HL-60 (cell line): ENCODE measurements at regions not wholly inside any gene's neighbourhood (a gene's known extent, or its start where the extent isn't known, plus 50 kb on each side); places are given as distances from the start of the nearest gene placed in this dataset.

Experiments
- DNase-seq, 2 experiments: peaks; one replicate each; pipeline ENCODE4 v3.0.0-alpha.2; 2010 to 2020; ENCODE audit warnings: low read depth in 1 of 2, low spot score in 1 of 2
- H3K27ac ChIP-seq: fragments of 250-450 bp; sonication (Bioruptor Pico); replicated peaks from 2 replicates; pipeline ENCODE4 v1.5.1; 2020; ENCODE audit warnings: mild to moderate bottlenecking, moderate library complexity
- H3K27me3 ChIP-seq: fragments of 250-450 bp; sonication (Bioruptor Pico); 2 replicates; pipeline ENCODE4 v1.5.1; 2021; ENCODE audit warnings: mild to moderate bottlenecking, moderate library complexity; ENCODE audit not compliant: insufficient read depth, poor library complexity, severe bottlenecking
- H3K4me3 ChIP-seq: replicated peaks from 2 replicates; pipeline ENCODE4 v1.5.1; 2011; ENCODE audit warnings: mild to moderate bottlenecking, control low read depth, low read length; ENCODE audit not compliant: insufficient read depth
- GABPA ChIP-seq: IDR thresholded peaks from 2 replicates; pipeline ENCODE4 v1.6.1; 2012; ENCODE audit warnings: low read depth
- POLR2AphosphoS5 ChIP-seq: IDR thresholded peaks from 2 replicates; pipeline ENCODE4 v1.6.1; 2012; ENCODE audit warnings: low read depth
- SPI1 ChIP-seq: IDR thresholded peaks from 2 replicates; pipeline ENCODE4 v1.6.1; 2012; ENCODE audit warnings: low read depth, mild to moderate bottlenecking, borderline replicate concordance
- TF ChIP-seq, protein P1 (sequence below): IDR thresholded peaks from 2 replicates; pipeline ENCODE4 v1.6.1; 2012; ENCODE audit warnings: low read depth; ENCODE audit not compliant: insufficient replicate concordance
- TF ChIP-seq, protein P2 (sequence below): IDR thresholded peaks from one replicate; pipeline ENCODE4 v1.5.1; 2011; ENCODE audit warnings: low read length, control low read depth, inconsistent platforms; ENCODE audit not compliant: insufficient read depth

DNA sequence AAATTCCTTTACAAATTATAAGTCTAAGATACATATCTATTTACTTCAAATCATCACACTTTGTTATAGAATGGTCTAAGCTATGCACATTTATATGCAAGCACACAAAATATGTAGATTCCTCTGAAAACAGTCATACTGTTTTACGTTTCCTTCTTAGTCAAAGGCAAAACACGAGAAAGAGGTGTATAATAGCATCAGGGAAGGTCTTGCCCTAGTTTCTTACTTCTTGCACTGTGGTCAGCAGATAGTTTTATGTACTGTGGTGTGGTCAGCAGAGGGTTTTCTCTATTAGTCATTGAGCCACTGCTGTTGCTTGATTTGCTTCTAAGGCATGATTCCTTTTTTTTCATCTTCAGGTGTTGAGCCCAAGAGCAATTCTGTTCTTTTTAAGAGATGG lies 117.7 kb downstream of the ADAM29 start:
- TF ChIP-seq, protein P1, sequence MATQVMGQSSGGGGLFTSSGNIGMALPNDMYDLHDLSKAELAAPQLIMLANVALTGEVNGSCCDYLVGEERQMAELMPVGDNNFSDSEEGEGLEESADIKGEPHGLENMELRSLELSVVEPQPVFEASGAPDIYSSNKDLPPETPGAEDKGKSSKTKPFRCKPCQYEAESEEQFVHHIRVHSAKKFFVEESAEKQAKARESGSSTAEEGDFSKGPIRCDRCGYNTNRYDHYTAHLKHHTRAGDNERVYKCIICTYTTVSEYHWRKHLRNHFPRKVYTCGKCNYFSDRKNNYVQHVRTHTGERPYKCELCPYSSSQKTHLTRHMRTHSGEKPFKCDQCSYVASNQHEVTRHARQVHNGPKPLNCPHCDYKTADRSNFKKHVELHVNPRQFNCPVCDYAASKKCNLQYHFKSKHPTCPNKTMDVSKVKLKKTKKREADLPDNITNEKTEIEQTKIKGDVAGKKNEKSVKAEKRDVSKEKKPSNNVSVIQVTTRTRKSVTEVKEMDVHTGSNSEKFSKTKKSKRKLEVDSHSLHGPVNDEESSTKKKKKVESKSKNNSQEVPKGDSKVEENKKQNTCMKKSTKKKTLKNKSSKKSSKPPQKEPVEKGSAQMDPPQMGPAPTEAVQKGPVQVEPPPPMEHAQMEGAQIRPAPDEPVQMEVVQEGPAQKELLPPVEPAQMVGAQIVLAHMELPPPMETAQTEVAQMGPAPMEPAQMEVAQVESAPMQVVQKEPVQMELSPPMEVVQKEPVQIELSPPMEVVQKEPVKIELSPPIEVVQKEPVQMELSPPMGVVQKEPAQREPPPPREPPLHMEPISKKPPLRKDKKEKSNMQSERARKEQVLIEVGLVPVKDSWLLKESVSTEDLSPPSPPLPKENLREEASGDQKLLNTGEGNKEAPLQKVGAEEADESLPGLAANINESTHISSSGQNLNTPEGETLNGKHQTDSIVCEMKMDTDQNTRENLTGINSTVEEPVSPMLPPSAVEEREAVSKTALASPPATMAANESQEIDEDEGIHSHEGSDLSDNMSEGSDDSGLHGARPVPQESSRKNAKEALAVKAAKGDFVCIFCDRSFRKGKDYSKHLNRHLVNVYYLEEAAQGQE, result no peak
- TF ChIP-seq GABPA, result no peak
- TF ChIP-seq SPI1, result no peak
- no peak for DNase-seq
- H3K27me3 ChIP-seq, result no peaks in the 10 kb centered on the region
- H3K4me3 ChIP-seq, result no peak overlapping the region
- H3K27ac ChIP-seq, result no peak overlapping the region

DNA sequence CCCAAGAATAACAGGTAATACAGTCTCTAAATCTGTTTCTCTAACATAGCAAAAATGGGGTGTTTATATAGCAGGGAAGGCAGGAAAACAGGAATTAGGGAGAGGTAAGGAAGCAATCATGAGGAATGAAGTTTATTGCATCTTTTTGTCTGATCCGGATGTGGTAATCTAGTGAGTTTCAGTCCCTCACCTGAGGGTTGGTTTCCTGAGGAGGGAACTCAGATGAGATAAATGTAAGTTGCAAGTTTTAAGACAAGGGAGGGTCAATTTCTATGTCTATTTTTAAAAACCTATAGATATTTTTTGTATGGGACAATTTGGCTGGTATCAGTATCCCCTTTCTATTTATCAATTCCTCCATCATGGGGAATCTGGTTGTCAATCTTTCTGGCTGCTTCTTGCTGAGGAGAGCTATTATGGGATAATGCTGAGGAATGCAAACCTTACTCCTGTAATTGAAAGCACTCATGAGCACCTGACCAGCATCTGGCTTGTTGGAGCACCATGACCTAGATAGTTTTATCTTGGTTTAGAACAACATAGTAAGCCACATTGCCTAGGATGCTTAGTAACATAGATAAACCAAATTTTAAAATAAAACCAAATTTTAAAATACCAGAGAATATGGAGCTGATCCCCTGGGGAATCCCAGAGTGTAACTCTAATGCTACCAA lies 130.1 kb downstream of the ADAM29 start:
- no peaks in the 10 kb centered on the region for H3K27me3 ChIP-seq
- no peak for TF ChIP-seq GABPA
- no peak for TF ChIP-seq POLR2AphosphoS5
- TF ChIP-seq, protein P1, result no peak
- TF ChIP-seq, protein P2, sequence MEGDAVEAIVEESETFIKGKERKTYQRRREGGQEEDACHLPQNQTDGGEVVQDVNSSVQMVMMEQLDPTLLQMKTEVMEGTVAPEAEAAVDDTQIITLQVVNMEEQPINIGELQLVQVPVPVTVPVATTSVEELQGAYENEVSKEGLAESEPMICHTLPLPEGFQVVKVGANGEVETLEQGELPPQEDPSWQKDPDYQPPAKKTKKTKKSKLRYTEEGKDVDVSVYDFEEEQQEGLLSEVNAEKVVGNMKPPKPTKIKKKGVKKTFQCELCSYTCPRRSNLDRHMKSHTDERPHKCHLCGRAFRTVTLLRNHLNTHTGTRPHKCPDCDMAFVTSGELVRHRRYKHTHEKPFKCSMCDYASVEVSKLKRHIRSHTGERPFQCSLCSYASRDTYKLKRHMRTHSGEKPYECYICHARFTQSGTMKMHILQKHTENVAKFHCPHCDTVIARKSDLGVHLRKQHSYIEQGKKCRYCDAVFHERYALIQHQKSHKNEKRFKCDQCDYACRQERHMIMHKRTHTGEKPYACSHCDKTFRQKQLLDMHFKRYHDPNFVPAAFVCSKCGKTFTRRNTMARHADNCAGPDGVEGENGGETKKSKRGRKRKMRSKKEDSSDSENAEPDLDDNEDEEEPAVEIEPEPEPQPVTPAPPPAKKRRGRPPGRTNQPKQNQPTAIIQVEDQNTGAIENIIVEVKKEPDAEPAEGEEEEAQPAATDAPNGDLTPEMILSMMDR, result no peak
- TF ChIP-seq SPI1, result no peak
- H3K4me3 ChIP-seq, result no peak overlapping the region
- DNase-seq, result no peak
- no peak overlapping the region for H3K27ac ChIP-seq

DNA sequence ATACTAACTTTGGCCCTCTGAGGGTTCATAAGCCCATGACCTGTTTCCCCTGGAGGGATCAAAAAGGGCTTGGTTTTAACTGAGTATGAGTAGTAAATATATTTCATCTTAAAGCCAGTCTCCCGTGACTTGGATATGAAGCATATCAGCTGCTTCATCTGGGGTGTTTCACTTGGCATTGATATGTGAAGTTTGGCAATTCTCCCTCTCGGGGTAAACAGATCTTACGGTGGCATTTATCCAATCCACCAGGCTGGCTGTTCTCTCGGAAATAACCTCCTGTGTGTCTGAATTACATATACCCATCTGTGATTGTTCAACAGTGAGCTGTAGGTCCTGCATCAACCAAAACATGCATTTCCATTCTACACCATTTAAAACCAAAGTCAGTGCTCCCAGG lies 130.7 kb downstream of the ADAM29 start:
- DNase-seq, result no peak
- TF ChIP-seq POLR2AphosphoS5 (no peak), GABPA (no peak), SPI1 (no peak)
- TF ChIP-seq, protein P1, result no peak
- TF ChIP-seq, protein P2, result no peak
- no peak overlapping the region for H3K27ac ChIP-seq
- no peaks in the 10 kb centered on the region for H3K27me3 ChIP-seq
- H3K4me3 ChIP-seq, result no peak overlapping the region
